CD8-positive, alpha-beta memory T cell (primary cell): ENCODE measurements at regions not wholly inside any gene's neighbourhood (a gene's known extent, or its start where the extent isn't known, plus 50 kb on each side); places are given as distances from the start of the nearest gene placed in this dataset.
A peak's percentile ranks its signal among the peaks of the same experiment; 100 is the strongest.

ENCODE experiments used
- CTCF ChIA-PET: fragments of 350-600 bp; sonication (Branson Sonifier 250); formaldehyde crosslinking; loops from one replicate; lab custom pipeline; 2021; ENCODE audit warnings: antibody characterized with exemption; lab: Charles Lee
- POLR2A ChIA-PET: fragments of 350-600 bp; sonication (Branson Sonifier 250); formaldehyde crosslinking; loops from one replicate; lab custom pipeline; 2021; ENCODE audit warnings: antibody characterized with exemption; lab: Charles Lee
- DNase-seq, 5 donors: peaks; one replicate each; pipeline versions ENCODE4 v3.0.0 to v3.0.0-alpha.2; 2020 to 2022; ENCODE audit warnings: mixed read lengths in 1 of 5
- H3K27ac ChIP-seq: one replicate; pipeline ENCODE4 v1.7.0; 2013; ENCODE audit warnings: low read depth, mild to moderate bottlenecking, low read length, moderate library complexity
- H3K27me3 ChIP-seq: 2 replicates; pipeline ENCODE4 v1.7.0; 2013; ENCODE audit warnings: low read length, mild to moderate bottlenecking; ENCODE audit not compliant: insufficient read depth, poor library complexity, severe bottlenecking
- H3K36me3 ChIP-seq: 2 replicates; pipeline ENCODE4 v1.7.0; 2013; ENCODE audit warnings: mild to moderate bottlenecking, low read length, moderate library complexity; ENCODE audit not compliant: insufficient read depth
- H3K4me1 ChIP-seq: 2 replicates; pipeline ENCODE4 v1.7.0; 2013; ENCODE audit warnings: mild to moderate bottlenecking, low read length, moderate library complexity; ENCODE audit not compliant: insufficient read depth
- H3K4me3 ChIP-seq: 2 replicates; pipeline ENCODE4 v1.7.0; 2013; ENCODE audit warnings: mild to moderate bottlenecking, low read length
- H3K9me3 ChIP-seq: 2 replicates; pipeline ENCODE4 v1.7.0; 2013; ENCODE audit warnings: mild to moderate bottlenecking, low read length
- H3K27ac Mint-ChIP-seq, 8 donors: one replicate each; pipeline ENCODE4 v1.8.0; 2020 to 2021; ENCODE audit warnings: mixed read lengths in 8 of 8, mild to moderate bottlenecking in 6 of 8, inconsistent platforms in 3 of 8, moderate library complexity in 3 of 8
- H3K27me3 Mint-ChIP-seq, 2 donors: one replicate each; pipeline ENCODE4 v1.8.0; 2020 to 2021; ENCODE audit warnings: mixed read lengths in 2 of 2, mild to moderate bottlenecking in 1 of 2, moderate library complexity in 1 of 2
- H3K36me3 Mint-ChIP-seq, 3 donors: one replicate each; pipeline ENCODE4 v1.8.0; 2020 to 2021; ENCODE audit warnings: mixed read lengths in 3 of 3, inconsistent platforms in 1 of 3, mild to moderate bottlenecking in 1 of 3
- H3K4me1 Mint-ChIP-seq, 3 donors: one replicate each; pipeline ENCODE4 v1.8.0; 2020 to 2021; ENCODE audit warnings: mixed read lengths in 3 of 3, inconsistent platforms in 1 of 3, mild to moderate bottlenecking in 1 of 3
- H3K4me3 Mint-ChIP-seq, 7 donors: one replicate each; pipeline ENCODE4 v1.8.0; 2020 to 2021; ENCODE audit warnings: mixed read lengths in 7 of 7, mild to moderate bottlenecking in 6 of 7, moderate library complexity in 4 of 7, inconsistent platforms in 2 of 7
- H3K9me3 Mint-ChIP-seq, 5 donors: one replicate each; pipeline ENCODE4 v1.8.0; 2020 to 2022; ENCODE audit warnings: mixed read lengths in 5 of 5, mild to moderate bottlenecking in 3 of 5, moderate library complexity in 2 of 5, inconsistent platforms in 1 of 5

DNA sequence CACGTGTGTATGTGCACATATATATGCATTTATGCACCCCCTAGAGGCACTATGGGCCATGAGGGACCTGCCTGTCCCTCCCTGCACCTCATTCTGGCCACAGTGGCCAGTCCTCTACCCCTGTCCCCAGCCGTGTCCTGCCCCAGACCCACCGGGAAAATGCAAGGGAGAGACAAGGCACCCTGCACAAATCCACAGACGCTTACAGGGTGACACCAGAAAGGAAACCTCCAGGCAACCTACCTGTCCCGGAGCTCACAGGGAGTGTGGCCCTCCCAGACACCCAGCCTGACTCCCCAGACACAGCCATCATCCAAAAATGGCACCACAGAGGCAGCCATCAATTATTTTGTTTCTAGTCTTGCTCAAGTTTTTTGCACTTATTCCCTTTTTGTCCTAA lies 440.4 kb downstream of the SOX9 start:
- Histone ChIP-seq H3K4me3 (no peak overlapping the region), H3K4me1 (no peaks in the 10 kb centered on the region), H3K9me3 (no peaks in the 10 kb centered on the region), H3K27me3 (no peaks in the 10 kb centered on the region), H3K27ac (no peak overlapping the region), H3K36me3 (no peaks in the 10 kb centered on the region)
- Mint-ChIP-seq H3K4me3 (no peak overlapping the region), H3K36me3 (peaks cover 0 to 1% (median 0%) of the 10 kb centered on the region in 3 donors), H3K27me3 (peaks cover 0 to 5% of the 10 kb centered on the region in 2 donors), H3K9me3 (no peaks in the 10 kb centered on the region), H3K4me1 (no peaks in the 10 kb centered on the region), H3K27ac (no peak overlapping the region)
- POLR2A ChIA-PET, result no interaction called here
- DNase-seq, result no peak
- CTCF ChIA-PET, result interaction anchor here (1.1 to 2.9 kb wide), 3 partner anchors 13 to 809 kb away, joined by 3 to 30 read pairs (median 7); no protein-coding TSS in a partner anchor

GRCh38 chr17:72561680-72562079 lies 440.9 kb downstream of the SOX9 start:
- no peak overlapping the region for H3K27ac Mint-ChIP-seq

DNA sequence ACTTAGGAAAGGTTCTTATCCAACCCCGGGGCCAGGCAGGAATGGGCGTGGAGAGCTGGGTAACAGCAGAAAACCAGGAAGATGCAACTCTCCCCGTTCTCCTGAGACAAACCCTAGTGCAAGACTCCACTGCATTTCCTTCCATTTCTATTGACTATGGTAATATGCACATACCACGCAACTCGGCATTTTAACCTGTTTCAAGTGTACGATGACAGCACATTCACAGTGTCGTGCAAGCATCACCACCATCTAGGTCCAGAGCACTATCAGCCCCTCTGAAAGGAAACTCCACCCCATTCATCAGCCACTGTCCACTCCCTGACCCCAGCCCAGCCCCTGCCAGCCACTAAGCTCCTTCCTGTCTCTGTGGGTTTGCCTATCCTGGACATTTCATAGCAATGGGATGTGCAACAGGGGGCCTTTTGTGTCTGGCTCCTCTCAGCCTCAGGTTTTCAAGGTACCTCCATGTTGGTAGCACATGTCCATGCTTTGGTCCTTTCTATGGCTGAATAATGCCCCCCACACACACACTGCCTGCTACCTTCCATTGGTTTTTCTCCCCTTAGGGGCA lies 441.9 kb downstream of the SOX9 start:
- H3K27me3 Mint-ChIP-seq, result peaks cover 0 to 5% of the 10 kb centered on the region in 2 donors
- no peak for DNase-seq
- Histone ChIP-seq H3K27ac (no peak overlapping the region), H3K4me1 (no peaks in the 10 kb centered on the region), H3K27me3 (no peaks in the 10 kb centered on the region), H3K36me3 (no peaks in the 10 kb centered on the region), H3K4me3 (no peak overlapping the region), H3K9me3 (no peaks in the 10 kb centered on the region)
- CTCF ChIA-PET, result no interaction called here
- no peak overlapping the region for H3K27ac Mint-ChIP-seq
- peaks cover 3 to 13% (median 11%) of the 10 kb centered on the region in 3 donors for H3K4me1 Mint-ChIP-seq
- no peaks in the 10 kb centered on the region for H3K9me3 Mint-ChIP-seq
- H3K4me3 Mint-ChIP-seq, result no peak overlapping the region
- peaks cover 0 to 1% (median 0%) of the 10 kb centered on the region in 3 donors for H3K36me3 Mint-ChIP-seq
- POLR2A ChIA-PET, result no interaction called here

More at GRCh38 chr17:72561680-72562079, 440.9 kb downstream of the SOX9 start:
- H3K9me3 ChIP-seq, result no peaks in the 10 kb centered on the region
- DNase-seq, result no peak
- ChIA-PET CTCF (interaction anchor here (0.6 to 1.1 kb wide), 2 partner anchors 165 to 808 kb away, joined by 3 read pairs; no protein-coding TSS in a partner anchor), POLR2A (no interaction called here)
- H3K27ac ChIP-seq, result no peak overlapping the region
- H3K4me3 ChIP-seq, result no peak overlapping the region
- H3K36me3 ChIP-seq, result no peaks in the 10 kb centered on the region
- Mint-ChIP-seq H3K4me1 (peaks cover 2 to 4% (median 2%) of the 10 kb centered on the region in 3 donors), H3K27me3 (peaks cover 0 to 5% of the 10 kb centered on the region in 2 donors), H3K9me3 (no peaks in the 10 kb centered on the region), H3K36me3 (peaks cover 0 to 1% (median 0%) of the 10 kb centered on the region in 3 donors), H3K4me3 (no peak overlapping the region)
- H3K27me3 ChIP-seq, result no peaks in the 10 kb centered on the region
- no peaks in the 10 kb centered on the region for H3K4me1 ChIP-seq

DNA sequence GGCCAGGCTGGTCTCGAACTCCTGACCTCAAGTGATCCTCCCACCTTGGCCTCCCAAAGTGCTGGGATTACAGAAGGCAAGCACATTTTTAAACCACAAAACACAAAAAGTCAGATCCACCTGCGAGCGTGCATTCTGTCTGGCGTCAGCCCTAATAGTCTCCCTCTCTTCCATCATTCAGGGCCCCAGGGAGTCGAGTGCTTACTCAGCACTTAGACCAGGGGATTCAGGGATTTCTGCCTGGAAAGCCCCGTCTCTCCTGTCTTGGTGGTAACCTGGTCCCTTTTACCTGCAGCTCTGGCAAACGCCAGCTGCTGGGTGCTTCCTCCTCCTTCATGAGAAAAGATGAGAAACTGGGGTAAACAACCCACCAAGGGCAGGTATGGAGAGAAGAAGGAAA lies 443.1 kb downstream of the SOX9 start:
- POLR2A ChIA-PET, result no interaction called here
- Histone ChIP-seq H3K27me3 (no peaks in the 10 kb centered on the region), H3K4me1 (no peaks in the 10 kb centered on the region), H3K9me3 (no peaks in the 10 kb centered on the region), H3K36me3 (no peaks in the 10 kb centered on the region), H3K27ac (no peak overlapping the region), H3K4me3 (no peak overlapping the region)
- CTCF ChIA-PET, result interaction anchor here (1.1 kb wide), 1 partner anchor 31 kb away, joined by 3 read pairs; no protein-coding TSS in a partner anchor
- H3K27me3 Mint-ChIP-seq, result peaks cover 0 to 3% of the 10 kb centered on the region in 2 donors
- H3K4me1 Mint-ChIP-seq, result peaks cover 3 to 13% (median 11%) of the 10 kb centered on the region in 3 donors
- H3K27ac Mint-ChIP-seq, result peak overlapping the region in 1 of 8 donors; percentile 33
- H3K4me3 Mint-ChIP-seq, result no peak overlapping the region
- DNase-seq, result no peak
- H3K9me3 Mint-ChIP-seq, result no peaks in the 10 kb centered on the region
- H3K36me3 Mint-ChIP-seq, result peaks cover 0 to 3% (median 0%) of the 10 kb centered on the region in 3 donors

GRCh38 chr17:72565006-72565405 lies 444.2 kb downstream of the SOX9 start:
- H3K9me3 Mint-ChIP-seq, result no peaks in the 10 kb centered on the region
- Histone ChIP-seq H3K36me3 (no peaks in the 10 kb centered on the region), H3K4me3 (no peak overlapping the region), H3K9me3 (no peaks in the 10 kb centered on the region), H3K27ac (no peak overlapping the region), H3K4me1 (no peaks in the 10 kb centered on the region), H3K27me3 (no peaks in the 10 kb centered on the region)
- peaks cover 3 to 13% (median 11%) of the 10 kb centered on the region in 3 donors for H3K4me1 Mint-ChIP-seq
- H3K4me3 Mint-ChIP-seq, result no peak overlapping the region
- H3K27me3 Mint-ChIP-seq, result peaks cover 0 to 3% of the 10 kb centered on the region in 2 donors
- peaks cover 0 to 3% (median 0%) of the 10 kb centered on the region in 3 donors for H3K36me3 Mint-ChIP-seq
- POLR2A ChIA-PET, result no interaction called here
- no peak for DNase-seq
- H3K27ac Mint-ChIP-seq, result no peak overlapping the region
- CTCF ChIA-PET, result interaction anchor here (0.6 to 1.1 kb wide), 2 partner anchors 8 to 99 kb away, joined by 3 to 4 read pairs; no protein-coding TSS in a partner anchor

- ChIA-PET POLR2A (no interaction called here), CTCF (interaction anchor here (1.1 kb wide), 1 partner anchor 9 kb away, joined by 4 read pairs; no protein-coding TSS in a partner anchor)
- Histone ChIP-seq H3K4me1 (no peaks in the 10 kb centered on the region), H3K27me3 (no peaks in the 10 kb centered on the region), H3K4me3 (no peak overlapping the region), H3K9me3 (no peaks in the 10 kb centered on the region), H3K27ac (no peak overlapping the region), H3K36me3 (no peaks in the 10 kb centered on the region)
- H3K27me3 Mint-ChIP-seq, result peaks cover 0 to 4% of the 10 kb centered on the region in 2 donors
- peaks cover 0 to 3% (median 0%) of the 10 kb centered on the region in 3 donors for H3K36me3 Mint-ChIP-seq
- H3K27ac Mint-ChIP-seq, result peak overlapping the region in 1 of 8 donors; percentile 8
- H3K9me3 Mint-ChIP-seq, result no peaks in the 10 kb centered on the region
- H3K4me3 Mint-ChIP-seq, result no peak overlapping the region
- peaks cover 3 to 13% (median 11%) of the 10 kb centered on the region in 3 donors for H3K4me1 Mint-ChIP-seq
- no peak for DNase-seq
These were observed 444.9 kb downstream of the SOX9 start for GRCh38 chr17:72565758-72566157.

DNA sequence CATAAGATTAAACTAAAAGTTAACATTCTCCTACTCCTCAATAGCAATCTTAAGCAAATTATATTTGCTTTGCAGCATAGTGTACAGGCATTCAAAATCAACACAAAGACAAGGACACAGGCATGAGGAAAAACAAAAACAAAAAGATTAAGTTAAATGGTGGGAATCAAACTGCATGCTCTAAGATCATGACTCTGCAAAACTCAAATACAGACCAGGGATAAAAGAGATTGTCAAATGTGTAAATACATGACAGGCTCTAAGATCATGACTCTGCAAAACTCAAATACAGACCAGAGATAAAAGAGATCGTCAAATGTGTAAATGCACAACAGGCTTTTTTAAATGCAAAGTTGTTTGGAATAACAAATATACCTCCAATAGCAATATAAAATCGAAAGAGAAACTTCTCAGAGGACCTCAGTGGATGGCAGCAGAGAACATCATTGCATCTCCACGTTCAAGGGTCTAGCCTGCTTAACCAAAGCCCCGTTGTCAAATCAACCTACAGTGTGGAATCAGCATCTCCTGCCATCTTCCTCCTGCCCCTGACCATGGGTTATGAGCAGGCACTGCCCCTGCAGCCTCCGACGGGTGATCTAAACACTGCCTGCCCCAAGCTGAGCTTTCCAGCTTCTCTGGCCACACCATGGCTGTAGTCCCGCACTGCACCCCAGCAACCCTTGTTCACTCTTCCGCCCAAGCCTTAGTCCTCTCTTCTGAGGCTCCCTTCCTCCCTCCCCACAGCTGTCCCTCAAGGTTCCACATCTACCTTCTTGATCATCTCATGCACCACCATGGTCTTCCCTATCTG lies 446.1 kb downstream of the SOX9 start:
- H3K27me3 Mint-ChIP-seq, result peaks cover 2 to 5% of the 10 kb centered on the region in 2 donors
- H3K36me3 Mint-ChIP-seq, result peaks cover 0 to 3% (median 0%) of the 10 kb centered on the region in 3 donors
- H3K9me3 Mint-ChIP-seq, result no peaks in the 10 kb centered on the region
- H3K27ac Mint-ChIP-seq, result peak overlapping the region in 1 of 8 donors; percentile 26
- H3K36me3 ChIP-seq, result no peaks in the 10 kb centered on the region
- ChIA-PET POLR2A (no interaction called here), CTCF (no interaction called here)
- peak overlapping the region in 1 of 7 donors; percentile 24 for H3K4me3 Mint-ChIP-seq
- H3K4me1 Mint-ChIP-seq, result peaks cover 3 to 13% (median 11%) of the 10 kb centered on the region in 3 donors
- H3K9me3 ChIP-seq, result no peaks in the 10 kb centered on the region
- no peaks in the 10 kb centered on the region for H3K27me3 ChIP-seq
- H3K27ac ChIP-seq, result no peak overlapping the region
- H3K4me1 ChIP-seq, result no peaks in the 10 kb centered on the region
- no peak overlapping the region for H3K4me3 ChIP-seq
- no peak for DNase-seq

- H3K27ac ChIP-seq, result no peak overlapping the region
- no peak overlapping the region for H3K4me3 ChIP-seq
- H3K9me3 Mint-ChIP-seq, result no peaks in the 10 kb centered on the region
- ChIA-PET POLR2A (no interaction called here), CTCF (no interaction called here)
- no peaks in the 10 kb centered on the region for H3K4me1 ChIP-seq
- no peak for DNase-seq
- peaks cover 0 to 3% (median 0%) of the 10 kb centered on the region in 3 donors for H3K36me3 Mint-ChIP-seq
- H3K4me3 Mint-ChIP-seq, result no peak overlapping the region
- H3K27ac Mint-ChIP-seq, result no peak overlapping the region
- H3K9me3 ChIP-seq, result no peaks in the 10 kb centered on the region
- H3K27me3 Mint-ChIP-seq, result peaks cover 5 to 7% of the 10 kb centered on the region in 2 donors
- no peaks in the 10 kb centered on the region for H3K36me3 ChIP-seq
- H3K27me3 ChIP-seq, result no peaks in the 10 kb centered on the region
- H3K4me1 Mint-ChIP-seq, result peaks cover 3 to 13% (median 11%) of the 10 kb centered on the region in 3 donors
These were observed 447.0 kb downstream of the SOX9 start for GRCh38 chr17:72567774-72568173.
